WTC11 (cell line): ENCODE measurements at regions not wholly inside any gene's neighbourhood (a gene's known extent, or its start where the extent isn't known, plus 50 kb on each side); places are given as distances from the start of the nearest gene placed in this dataset.

ENCODE experiments used
- ATAC-seq: fragments of 200-7000 bp; cut with Tn5 transposase; 2 replicates; pipeline ENCODE4 v1.10.0; 2021; ENCODE audit warnings: mild to moderate bottlenecking, moderate library complexity
- CTCF ChIA-PET: fragments of 300-600 bp; sonication (Branson Sonifier 250); formaldehyde crosslinking; loops from one replicate; lab custom pipeline; 2021; ENCODE audit warnings: antibody characterized with exemption; lab: Charles Lee
- POLR2A ChIA-PET: fragments of 350-600 bp; sonication (Branson Sonifier 250); formaldehyde crosslinking; loops from one replicate; lab custom pipeline; 2021; ENCODE audit warnings: antibody characterized with exemption; lab: Charles Lee
- DNase-seq: peaks from one replicate; pipeline ENCODE4 v3.0.0; 2021; ENCODE audit warnings: low spot score
- H3K27ac Mint-ChIP-seq: 2 replicates; pipeline ENCODE4 v1.8.0; 2021; ENCODE audit warnings: mixed read lengths
- H3K27me3 Mint-ChIP-seq: 2 replicates; pipeline ENCODE4 v1.8.0; 2021; ENCODE audit warnings: low read depth, mild to moderate bottlenecking, moderate library complexity, mixed read lengths
- H3K36me3 Mint-ChIP-seq: 2 replicates; pipeline ENCODE4 v1.8.0; 2021; ENCODE audit warnings: mixed read lengths
- H3K4me1 Mint-ChIP-seq: 2 replicates; pipeline ENCODE4 v1.8.0; 2022; ENCODE audit warnings: mixed read lengths
- H3K4me3 Mint-ChIP-seq: 2 replicates; pipeline ENCODE4 v1.8.0; 2021; ENCODE audit warnings: mild to moderate bottlenecking, moderate library complexity, mixed read lengths
- H3K9me3 Mint-ChIP-seq: 2 replicates; pipeline ENCODE4 v1.8.0; 2021; ENCODE audit warnings: mixed read lengths
- ATF1 ChIP-seq: sonication (generic); formaldehyde crosslinking; IDR thresholded peaks from 2 replicates; pipeline ENCODE4 v1.8.1; 2023; ENCODE audit warnings: mild to moderate bottlenecking, moderate library complexity, missing genetic modification reagents
- CBFB ChIP-seq: sonication (generic); formaldehyde crosslinking; IDR thresholded peaks from 2 replicates; pipeline ENCODE4 v1.8.1; 2022; ENCODE audit warnings: mild to moderate bottlenecking, low read depth, missing genetic modification reagents
- ELF4 ChIP-seq: sonication (generic); formaldehyde crosslinking; IDR thresholded peaks from 2 replicates; pipeline ENCODE4 v1.8.1; 2022; ENCODE audit warnings: low read depth, mild to moderate bottlenecking, moderate library complexity, missing genetic modification reagents
- EMX1 ChIP-seq: fragments of 250-450 bp; sonication (Bioruptor Pico); IDR thresholded peaks from 2 replicates; pipeline ENCODE4 v1.8.0; 2021; ENCODE audit warnings: mild to moderate bottlenecking
- ETV6 ChIP-seq: sonication (generic); formaldehyde crosslinking; IDR thresholded peaks from 2 replicates; pipeline ENCODE4 v1.8.1; 2022; ENCODE audit warnings: mild to moderate bottlenecking, missing genetic modification reagents
- FOXJ3 ChIP-seq: sonication (generic); formaldehyde crosslinking; IDR thresholded peaks from 2 replicates; pipeline ENCODE4 v1.9.0; 2021; ENCODE audit warnings: missing genetic modification reagents, mild to moderate bottlenecking, borderline replicate concordance
- FOXK1 ChIP-seq: sonication (generic); formaldehyde crosslinking; IDR thresholded peaks from 2 replicates; pipeline ENCODE4 v1.8.0; 2022; ENCODE audit warnings: mild to moderate bottlenecking, moderate library complexity, missing genetic modification reagents
- GTF2I ChIP-seq: fragments of 250-450 bp; sonication (Bioruptor Pico); conservative IDR thresholded peaks from 2 replicates; pipeline ENCODE4 v1.4.0; 2021; ENCODE audit warnings: mild to moderate bottlenecking
- JAZF1 ChIP-seq: fragments of 250-450 bp; sonication (Bioruptor Pico); IDR thresholded peaks from 2 replicates; pipeline ENCODE4 v1.9.0; 2021; ENCODE audit warnings: moderate library complexity, mild to moderate bottlenecking, inconsistent platforms
- KAT7 ChIP-seq: sonication (generic); formaldehyde crosslinking; IDR thresholded peaks from 2 replicates; pipeline ENCODE4 v1.8.1; 2023; ENCODE audit warnings: missing genetic modification reagents, mild to moderate bottlenecking, borderline replicate concordance
- MYBL2 ChIP-seq: sonication (generic); formaldehyde crosslinking; IDR thresholded peaks from 2 replicates; pipeline ENCODE4 v1.8.1; 2023; ENCODE audit warnings: mild to moderate bottlenecking, moderate library complexity, missing genetic modification reagents
- NR2C2 ChIP-seq: sonication (generic); formaldehyde crosslinking; IDR thresholded peaks from 2 replicates; pipeline ENCODE4 v1.8.0; 2022; ENCODE audit warnings: mild to moderate bottlenecking, missing genetic modification reagents
- PRRX2 ChIP-seq: fragments of 250-450 bp; sonication (Bioruptor Pico); IDR thresholded peaks from 2 replicates; pipeline ENCODE4 v1.8.0; 2021; ENCODE audit warnings: mild to moderate bottlenecking
- SMAD4 ChIP-seq: sonication (generic); formaldehyde crosslinking; IDR thresholded peaks from 2 replicates; pipeline ENCODE4 v1.8.0; 2022; ENCODE audit warnings: mild to moderate bottlenecking, missing genetic modification reagents
- SOX15 ChIP-seq: fragments of 250-450 bp; sonication (Bioruptor Pico); IDR thresholded peaks from 2 replicates; pipeline ENCODE4 v1.9.0; 2021; ENCODE audit warnings: mild to moderate bottlenecking
- STAT6 ChIP-seq: sonication (generic); formaldehyde crosslinking; conservative IDR thresholded peaks from 2 replicates; pipeline ENCODE4 v1.8.1; 2023; ENCODE audit warnings: mild to moderate bottlenecking, low read depth, missing genetic modification reagents, moderate library complexity
- TP53 ChIP-seq: sonication (generic); formaldehyde crosslinking; IDR thresholded peaks from 2 replicates; pipeline ENCODE4 v1.8.1; 2023; ENCODE audit warnings: mild to moderate bottlenecking, missing genetic modification reagents
- ZNF396 ChIP-seq: fragments of 250-450 bp; sonication (Bioruptor Pico); IDR thresholded peaks from 2 replicates; pipeline ENCODE4 v1.8.0; 2021; ENCODE audit warnings: mild to moderate bottlenecking, moderate library complexity, borderline replicate concordance
- ZNF416 ChIP-seq: fragments of 250-450 bp; sonication (Bioruptor Pico); IDR thresholded peaks from 2 replicates; pipeline ENCODE4 v1.9.0; 2021; ENCODE audit warnings: mild to moderate bottlenecking, inconsistent platforms
- ZNF423 ChIP-seq: fragments of 250-450 bp; sonication (Bioruptor Pico); IDR thresholded peaks from 2 replicates; pipeline ENCODE4 v2.1.2; 2022; ENCODE audit warnings: mild to moderate bottlenecking, moderate library complexity
- TF ChIP-seq, protein P1 (sequence below): fragments of 200-600 bp; IDR thresholded peaks from 2 replicates; pipeline ENCODE4 v1.8.0; 2022; ENCODE audit warnings: antibody characterized with exemption
- TF ChIP-seq, protein P2 (sequence below): sonication (generic); formaldehyde crosslinking; IDR thresholded peaks from 2 replicates; pipeline ENCODE4 v1.8.0; 2022; ENCODE audit warnings: missing genetic modification reagents
- TF ChIP-seq, protein P3 (sequence below): sonication (generic); formaldehyde crosslinking; IDR thresholded peaks from 2 replicates; pipeline ENCODE4 v1.8.0; 2023; ENCODE audit warnings: missing genetic modification reagents
- TF ChIP-seq, protein P4 (sequence below): sonication (generic); formaldehyde crosslinking; IDR thresholded peaks from 2 replicates; pipeline ENCODE4 v1.8.1; 2022; ENCODE audit warnings: low read depth, mild to moderate bottlenecking, moderate library complexity, missing genetic modification reagents, borderline replicate concordance
- TF ChIP-seq, protein P5 (sequence below): sonication (generic); formaldehyde crosslinking; IDR thresholded peaks from 2 replicates; pipeline ENCODE4 v1.8.0; 2022; ENCODE audit warnings: mild to moderate bottlenecking, missing genetic modification reagents

DNA sequence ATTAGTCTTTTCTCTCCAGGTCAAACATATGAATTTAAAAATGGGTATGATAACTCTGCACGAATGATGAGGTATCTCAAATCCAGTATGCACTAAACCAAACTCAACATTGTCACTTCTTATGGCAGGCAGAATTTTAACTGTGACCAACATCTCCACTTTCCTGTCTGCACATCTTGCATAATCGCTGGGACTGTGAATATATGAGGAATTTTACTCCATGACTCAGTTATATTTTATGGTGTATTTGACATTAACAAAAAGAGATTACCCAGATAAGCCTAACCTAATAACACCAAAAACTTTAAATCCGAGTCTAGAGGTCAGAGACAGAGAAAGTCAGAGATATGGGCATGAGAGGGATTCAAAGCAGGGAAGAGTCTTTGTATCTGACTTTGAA is 454.5 kb upstream of the SEMA3D start:
- TF ChIP-seq JAZF1 (CRISPR knock-in tag), result no peak
- TF ChIP-seq SMAD4 (CRISPR knock-in tag), result no peak
- TF ChIP-seq ETV6 (CRISPR knock-in tag), result no peak
- no peak for TF ChIP-seq ELF4 (CRISPR knock-in tag)
- TF ChIP-seq, protein P1, sequence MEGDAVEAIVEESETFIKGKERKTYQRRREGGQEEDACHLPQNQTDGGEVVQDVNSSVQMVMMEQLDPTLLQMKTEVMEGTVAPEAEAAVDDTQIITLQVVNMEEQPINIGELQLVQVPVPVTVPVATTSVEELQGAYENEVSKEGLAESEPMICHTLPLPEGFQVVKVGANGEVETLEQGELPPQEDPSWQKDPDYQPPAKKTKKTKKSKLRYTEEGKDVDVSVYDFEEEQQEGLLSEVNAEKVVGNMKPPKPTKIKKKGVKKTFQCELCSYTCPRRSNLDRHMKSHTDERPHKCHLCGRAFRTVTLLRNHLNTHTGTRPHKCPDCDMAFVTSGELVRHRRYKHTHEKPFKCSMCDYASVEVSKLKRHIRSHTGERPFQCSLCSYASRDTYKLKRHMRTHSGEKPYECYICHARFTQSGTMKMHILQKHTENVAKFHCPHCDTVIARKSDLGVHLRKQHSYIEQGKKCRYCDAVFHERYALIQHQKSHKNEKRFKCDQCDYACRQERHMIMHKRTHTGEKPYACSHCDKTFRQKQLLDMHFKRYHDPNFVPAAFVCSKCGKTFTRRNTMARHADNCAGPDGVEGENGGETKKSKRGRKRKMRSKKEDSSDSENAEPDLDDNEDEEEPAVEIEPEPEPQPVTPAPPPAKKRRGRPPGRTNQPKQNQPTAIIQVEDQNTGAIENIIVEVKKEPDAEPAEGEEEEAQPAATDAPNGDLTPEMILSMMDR, result no peak
- TF ChIP-seq GTF2I (CRISPR knock-in tag), result no peak
- TF ChIP-seq ATF1 (CRISPR knock-in tag), result no peak
- POLR2A ChIA-PET, result no interaction called here
- no peak for ATAC-seq
- Mint-ChIP-seq H3K9me3 (no peaks in the 10 kb centered on the region), H3K4me3 (no peak overlapping the region), H3K27me3 (no peaks in the 10 kb centered on the region; the same call in 1 of the 2 replicates), H3K27ac (no peak overlapping the region), H3K36me3 (no peaks in the 10 kb centered on the region), H3K4me1 (no peaks in the 10 kb centered on the region)
- CTCF ChIA-PET, result interaction anchor here (0.7 kb wide), 1 partner anchor 467 kb away, joined by 3 read pairs; no protein-coding TSS in a partner anchor
- no peak for DNase-seq

GRCh38 chr7:85638394-85638793 is 451.5 kb upstream of the SEMA3D start:
- POLR2A ChIA-PET, result interaction anchor here (0.9 kb wide), 1 partner anchor 15 kb away, joined by 3 read pairs; no protein-coding TSS in a partner anchor
- Mint-ChIP-seq H3K27ac (no peak overlapping the region), H3K27me3 (peaks cover 4% of the 10 kb centered on the region), H3K4me3 (no peak overlapping the region), H3K4me1 (peaks cover 3% of the 10 kb centered on the region; the same call in 1 of the 2 replicates), H3K36me3 (no peaks in the 10 kb centered on the region), H3K9me3 (no peaks in the 10 kb centered on the region)
- ATAC-seq, result no peak
- CTCF ChIA-PET, result no interaction called here
- no peak for DNase-seq
- TF ChIP-seq ZNF423 (CRISPR knock-in tag), result no peak
- TF ChIP-seq, protein P2, sequence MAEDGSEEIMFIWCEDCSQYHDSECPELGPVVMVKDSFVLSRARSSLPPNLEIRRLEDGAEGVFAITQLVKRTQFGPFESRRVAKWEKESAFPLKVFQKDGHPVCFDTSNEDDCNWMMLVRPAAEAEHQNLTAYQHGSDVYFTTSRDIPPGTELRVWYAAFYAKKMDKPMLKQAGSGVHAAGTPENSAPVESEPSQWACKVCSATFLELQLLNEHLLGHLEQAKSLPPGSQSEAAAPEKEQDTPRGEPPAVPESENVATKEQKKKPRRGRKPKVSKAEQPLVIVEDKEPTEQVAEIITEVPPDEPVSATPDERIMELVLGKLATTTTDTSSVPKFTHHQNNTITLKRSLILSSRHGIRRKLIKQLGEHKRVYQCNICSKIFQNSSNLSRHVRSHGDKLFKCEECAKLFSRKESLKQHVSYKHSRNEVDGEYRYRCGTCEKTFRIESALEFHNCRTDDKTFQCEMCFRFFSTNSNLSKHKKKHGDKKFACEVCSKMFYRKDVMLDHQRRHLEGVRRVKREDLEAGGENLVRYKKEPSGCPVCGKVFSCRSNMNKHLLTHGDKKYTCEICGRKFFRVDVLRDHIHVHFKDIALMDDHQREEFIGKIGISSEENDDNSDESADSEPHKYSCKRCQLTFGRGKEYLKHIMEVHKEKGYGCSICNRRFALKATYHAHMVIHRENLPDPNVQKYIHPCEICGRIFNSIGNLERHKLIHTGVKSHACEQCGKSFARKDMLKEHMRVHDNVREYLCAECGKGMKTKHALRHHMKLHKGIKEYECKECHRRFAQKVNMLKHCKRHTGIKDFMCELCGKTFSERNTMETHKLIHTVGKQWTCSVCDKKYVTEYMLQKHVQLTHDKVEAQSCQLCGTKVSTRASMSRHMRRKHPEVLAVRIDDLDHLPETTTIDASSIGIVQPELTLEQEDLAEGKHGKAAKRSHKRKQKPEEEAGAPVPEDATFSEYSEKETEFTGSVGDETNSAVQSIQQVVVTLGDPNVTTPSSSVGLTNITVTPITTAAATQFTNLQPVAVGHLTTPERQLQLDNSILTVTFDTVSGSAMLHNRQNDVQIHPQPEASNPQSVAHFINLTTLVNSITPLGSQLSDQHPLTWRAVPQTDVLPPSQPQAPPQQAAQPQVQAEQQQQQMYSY (CRISPR knock-in tag), result no peak
- no peak for TF ChIP-seq KAT7 (CRISPR knock-in tag)
- no peak for TF ChIP-seq ZNF396 (CRISPR knock-in tag)
- TF ChIP-seq NR2C2 (CRISPR knock-in tag), result no peak
- no peak for TF ChIP-seq SOX15 (CRISPR knock-in tag)
- no peak for TF ChIP-seq CBFB (CRISPR knock-in tag)
- TF ChIP-seq JAZF1 (CRISPR knock-in tag), result no peak
- TF ChIP-seq FOXJ3 (CRISPR knock-in tag), result no peak
- no peak for TF ChIP-seq MYBL2 (CRISPR knock-in tag)
- TF ChIP-seq STAT6 (CRISPR knock-in tag), result no peak
- no peak for TF ChIP-seq ZNF416 (CRISPR knock-in tag)
- no peak for TF ChIP-seq EMX1 (CRISPR knock-in tag)
- no peak for TF ChIP-seq PRRX2
- no peak for TF ChIP-seq TP53 (CRISPR knock-in tag)
- TF ChIP-seq, protein P3, sequence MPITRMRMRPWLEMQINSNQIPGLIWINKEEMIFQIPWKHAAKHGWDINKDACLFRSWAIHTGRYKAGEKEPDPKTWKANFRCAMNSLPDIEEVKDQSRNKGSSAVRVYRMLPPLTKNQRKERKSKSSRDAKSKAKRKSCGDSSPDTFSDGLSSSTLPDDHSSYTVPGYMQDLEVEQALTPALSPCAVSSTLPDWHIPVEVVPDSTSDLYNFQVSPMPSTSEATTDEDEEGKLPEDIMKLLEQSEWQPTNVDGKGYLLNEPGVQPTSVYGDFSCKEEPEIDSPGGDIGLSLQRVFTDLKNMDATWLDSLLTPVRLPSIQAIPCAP (CRISPR knock-in tag), result no peak
- TF ChIP-seq, protein P4, sequence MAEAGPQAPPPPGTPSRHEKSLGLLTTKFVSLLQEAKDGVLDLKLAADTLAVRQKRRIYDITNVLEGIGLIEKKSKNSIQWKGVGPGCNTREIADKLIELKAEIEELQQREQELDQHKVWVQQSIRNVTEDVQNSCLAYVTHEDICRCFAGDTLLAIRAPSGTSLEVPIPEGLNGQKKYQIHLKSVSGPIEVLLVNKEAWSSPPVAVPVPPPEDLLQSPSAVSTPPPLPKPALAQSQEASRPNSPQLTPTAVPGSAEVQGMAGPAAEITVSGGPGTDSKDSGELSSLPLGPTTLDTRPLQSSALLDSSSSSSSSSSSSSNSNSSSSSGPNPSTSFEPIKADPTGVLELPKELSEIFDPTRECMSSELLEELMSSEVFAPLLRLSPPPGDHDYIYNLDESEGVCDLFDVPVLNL (CRISPR knock-in tag), result no peak
- TF ChIP-seq FOXK1 (CRISPR knock-in tag), result no peak
- TF ChIP-seq, protein P5, sequence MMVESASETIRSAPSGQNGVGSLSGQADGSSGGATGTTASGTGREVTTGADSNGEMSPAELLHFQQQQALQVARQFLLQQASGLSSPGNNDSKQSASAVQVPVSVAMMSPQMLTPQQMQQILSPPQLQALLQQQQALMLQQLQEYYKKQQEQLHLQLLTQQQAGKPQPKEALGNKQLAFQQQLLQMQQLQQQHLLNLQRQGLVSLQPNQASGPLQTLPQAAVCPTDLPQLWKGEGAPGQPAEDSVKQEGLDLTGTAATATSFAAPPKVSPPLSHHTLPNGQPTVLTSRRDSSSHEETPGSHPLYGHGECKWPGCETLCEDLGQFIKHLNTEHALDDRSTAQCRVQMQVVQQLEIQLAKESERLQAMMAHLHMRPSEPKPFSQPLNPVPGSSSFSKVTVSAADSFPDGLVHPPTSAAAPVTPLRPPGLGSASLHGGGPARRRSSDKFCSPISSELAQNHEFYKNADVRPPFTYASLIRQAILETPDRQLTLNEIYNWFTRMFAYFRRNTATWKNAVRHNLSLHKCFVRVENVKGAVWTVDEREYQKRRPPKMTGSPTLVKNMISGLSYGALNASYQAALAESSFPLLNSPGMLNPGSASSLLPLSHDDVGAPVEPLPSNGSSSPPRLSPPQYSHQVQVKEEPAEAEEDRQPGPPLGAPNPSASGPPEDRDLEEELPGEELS (CRISPR knock-in tag), result no peak
